SK-N-SH treated with all-trans-retinoic acid at 6 μM for 48 hours (cell line): ENCODE measurements at regions not wholly inside any gene's neighbourhood (a gene's known extent, or its start where the extent isn't known, plus 50 kb on each side); places are given as distances from the start of the nearest gene placed in this dataset.

Source experiments
- ATAC-seq: fragments of 200-7000 bp; cut with Tn5 transposase; 3 replicates; pipeline ENCODE4 v1.9.1; 2020; ENCODE audit warnings: mild to moderate bottlenecking, moderate library complexity
- ARNTL ChIP-seq: fragments of 450-650 bp; formaldehyde crosslinking; IDR thresholded peaks from 2 replicates; pipeline ENCODE4 v1.5.0; 2020; ENCODE audit warnings: low read depth, mild to moderate bottlenecking, moderate library complexity, borderline replicate concordance
- BACH2 ChIP-seq: fragments of 250-450 bp; sonication (Bioruptor Pico); IDR thresholded peaks from 2 replicates; pipeline ENCODE4 v1.9.0; 2021; ENCODE audit warnings: mild to moderate bottlenecking, borderline replicate concordance
- CSDC2 ChIP-seq: fragments of 250-450 bp; sonication (Bioruptor Pico); IDR thresholded peaks from 2 replicates; pipeline ENCODE4 v1.5.0; 2020; ENCODE audit warnings: mild to moderate bottlenecking, moderate library complexity
- ESRRG ChIP-seq: fragments of 250-450 bp; sonication (Bioruptor Pico); IDR thresholded peaks from 2 replicates; pipeline ENCODE4 v1.6.1; 2021; ENCODE audit warnings: mild to moderate bottlenecking
- GLIS3 ChIP-seq: fragments of 250-450 bp; sonication (Bioruptor Pico); IDR thresholded peaks from 2 replicates; pipeline ENCODE4 v1.5.0; 2020; ENCODE audit warnings: mild to moderate bottlenecking, moderate library complexity
- ISL1 ChIP-seq: fragments of 250-450 bp; sonication (Bioruptor Pico); IDR thresholded peaks from 2 replicates; pipeline ENCODE4 v2.1.2; 2022; ENCODE audit warnings: mild to moderate bottlenecking, moderate library complexity
- OSR1 ChIP-seq: fragments of 250-450 bp; sonication (Bioruptor Pico); IDR thresholded peaks from 2 replicates; pipeline ENCODE4 v1.8.0; 2022; ENCODE audit warnings: moderate library complexity, mild to moderate bottlenecking, inconsistent platforms
- PPARA ChIP-seq: fragments of 250-450 bp; sonication (Bioruptor Pico); IDR thresholded peaks from 2 replicates; pipeline ENCODE4 v1.5.0; 2020; ENCODE audit warnings: mild to moderate bottlenecking, borderline replicate concordance
- RARB ChIP-seq: fragments of 250-450 bp; sonication (Bioruptor Pico); IDR thresholded peaks from 2 replicates; pipeline ENCODE4 v1.8.0; 2021; ENCODE audit warnings: mild to moderate bottlenecking, moderate library complexity
- TCF4 ChIP-seq: fragments of 250-450 bp; sonication (Bioruptor Pico); IDR thresholded peaks from 2 replicates; pipeline ENCODE4 v1.8.0; 2021; ENCODE audit warnings: mild to moderate bottlenecking, moderate library complexity, borderline replicate concordance
- TOX ChIP-seq: fragments of 250-450 bp; sonication (Bioruptor Pico); IDR thresholded peaks from 2 replicates; pipeline ENCODE4 v1.8.0; 2021; ENCODE audit warnings: mild to moderate bottlenecking, moderate library complexity, borderline replicate concordance
- ZC3H10 ChIP-seq: fragments of 250-450 bp; sonication (Bioruptor Pico); IDR thresholded peaks from 2 replicates; pipeline ENCODE4 v1.5.1; 2021; ENCODE audit warnings: mild to moderate bottlenecking, moderate library complexity
- ZFP3 ChIP-seq: fragments of 250-450 bp; sonication (Bioruptor Pico); IDR thresholded peaks from 2 replicates; pipeline ENCODE4 v1.5.0; 2020; ENCODE audit warnings: mild to moderate bottlenecking, moderate library complexity
- ZFP30 ChIP-seq: fragments of 450-650 bp; formaldehyde crosslinking; IDR thresholded peaks from 2 replicates; pipeline ENCODE4 v1.5.0; 2022; ENCODE audit warnings: mild to moderate bottlenecking, moderate library complexity
- ZNF565 ChIP-seq: fragments of 450-650 bp; formaldehyde crosslinking; conservative IDR thresholded peaks from 2 replicates; pipeline ENCODE4 v1.5.0; 2020; ENCODE audit warnings: low read depth, mild to moderate bottlenecking, moderate library complexity
- ZNF70 ChIP-seq: fragments of 450-650 bp; formaldehyde crosslinking; IDR thresholded peaks from 2 replicates; pipeline ENCODE4 v1.5.0; 2020; ENCODE audit warnings: mild to moderate bottlenecking, moderate library complexity
- ZNF8 ChIP-seq: fragments of 450-650 bp; formaldehyde crosslinking; IDR thresholded peaks from 2 replicates; pipeline ENCODE4 v1.5.0; 2020; ENCODE audit warnings: mild to moderate bottlenecking, moderate library complexity
- TF ChIP-seq, protein P1 (sequence below): fragments of 250-450 bp; sonication (Bioruptor Pico); IDR thresholded peaks from 2 replicates; pipeline ENCODE4 v1.8.0; 2021; ENCODE audit warnings: low read depth, mild to moderate bottlenecking, moderate library complexity, borderline replicate concordance
- TF ChIP-seq, protein P2 (sequence below): fragments of 250-450 bp; sonication (Bioruptor Pico); IDR thresholded peaks from 2 replicates; pipeline ENCODE4 v1.5.1; 2020; ENCODE audit warnings: low read depth, mild to moderate bottlenecking, moderate library complexity
- TF ChIP-seq, protein P3 (sequence below): fragments of 250-450 bp; sonication (Bioruptor Pico); IDR thresholded peaks from 2 replicates; pipeline ENCODE4 v1.5.0; 2020; ENCODE audit warnings: mild to moderate bottlenecking, moderate library complexity
- TF ChIP-seq, protein P4 (sequence below): fragments of 250-450 bp; sonication (Bioruptor Pico); IDR thresholded peaks from 2 replicates; pipeline ENCODE4 v1.5.1; 2021; ENCODE audit warnings: mild to moderate bottlenecking, moderate library complexity
- TF ChIP-seq, protein P5 (sequence below): fragments of 250-450 bp; sonication (Bioruptor Pico); IDR thresholded peaks from 2 replicates; pipeline ENCODE4 v1.8.0; 2020; ENCODE audit warnings: mild to moderate bottlenecking, moderate library complexity, borderline replicate concordance

DNA sequence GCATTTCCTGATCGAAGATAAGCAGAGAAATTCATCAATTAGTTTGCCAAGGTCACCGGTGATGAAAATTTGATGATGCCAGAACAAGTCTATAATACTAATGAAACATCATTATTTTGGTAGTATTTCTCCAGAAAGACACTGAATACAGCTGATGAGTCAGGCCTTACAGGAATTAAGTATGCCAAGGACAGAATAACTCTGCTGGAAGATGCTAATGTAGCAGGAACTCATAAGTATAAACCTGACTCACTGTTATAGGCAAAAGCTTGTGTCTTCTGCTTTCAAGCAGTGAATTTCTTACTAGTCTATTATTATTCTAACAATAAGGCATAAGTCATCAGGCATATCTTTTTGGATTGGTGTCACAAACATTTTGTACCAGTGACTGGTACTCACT, 1825.1 kb upstream of the IGFBP7 start:
- no peak for TF ChIP-seq TOX (CRISPR knock-in tag)
- TF ChIP-seq, protein P1, sequence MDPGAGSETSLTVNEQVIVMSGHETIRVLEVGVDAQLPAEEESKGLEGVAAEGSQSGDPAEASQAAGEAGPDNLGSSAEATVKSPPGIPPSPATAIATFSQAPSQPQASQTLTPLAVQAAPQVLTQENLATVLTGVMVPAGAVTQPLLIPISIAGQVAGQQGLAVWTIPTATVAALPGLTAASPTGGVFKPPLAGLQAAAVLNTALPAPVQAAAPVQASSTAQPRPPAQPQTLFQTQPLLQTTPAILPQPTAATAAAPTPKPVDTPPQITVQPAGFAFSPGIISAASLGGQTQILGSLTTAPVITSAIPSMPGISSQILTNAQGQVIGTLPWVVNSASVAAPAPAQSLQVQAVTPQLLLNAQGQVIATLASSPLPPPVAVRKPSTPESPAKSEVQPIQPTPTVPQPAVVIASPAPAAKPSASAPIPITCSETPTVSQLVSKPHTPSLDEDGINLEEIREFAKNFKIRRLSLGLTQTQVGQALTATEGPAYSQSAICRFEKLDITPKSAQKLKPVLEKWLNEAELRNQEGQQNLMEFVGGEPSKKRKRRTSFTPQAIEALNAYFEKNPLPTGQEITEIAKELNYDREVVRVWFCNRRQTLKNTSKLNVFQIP: no peak
- no peak for TF ChIP-seq ZNF565 (CRISPR knock-in tag)
- TF ChIP-seq ZFP30 (CRISPR knock-in tag): no peak
- TF ChIP-seq ISL1 (CRISPR knock-in tag): no peak
- no peak for TF ChIP-seq PPARA (CRISPR knock-in tag)
- TF ChIP-seq ARNTL (CRISPR knock-in tag): no peak
- TF ChIP-seq ZNF8: no peak
- TF ChIP-seq GLIS3 (CRISPR knock-in tag): no peak
- no peak for TF ChIP-seq ESRRG (CRISPR knock-in tag)
- TF ChIP-seq OSR1 (CRISPR knock-in tag): no peak
- no peak for TF ChIP-seq ZNF70 (CRISPR knock-in tag)
- TF ChIP-seq, protein P2, sequence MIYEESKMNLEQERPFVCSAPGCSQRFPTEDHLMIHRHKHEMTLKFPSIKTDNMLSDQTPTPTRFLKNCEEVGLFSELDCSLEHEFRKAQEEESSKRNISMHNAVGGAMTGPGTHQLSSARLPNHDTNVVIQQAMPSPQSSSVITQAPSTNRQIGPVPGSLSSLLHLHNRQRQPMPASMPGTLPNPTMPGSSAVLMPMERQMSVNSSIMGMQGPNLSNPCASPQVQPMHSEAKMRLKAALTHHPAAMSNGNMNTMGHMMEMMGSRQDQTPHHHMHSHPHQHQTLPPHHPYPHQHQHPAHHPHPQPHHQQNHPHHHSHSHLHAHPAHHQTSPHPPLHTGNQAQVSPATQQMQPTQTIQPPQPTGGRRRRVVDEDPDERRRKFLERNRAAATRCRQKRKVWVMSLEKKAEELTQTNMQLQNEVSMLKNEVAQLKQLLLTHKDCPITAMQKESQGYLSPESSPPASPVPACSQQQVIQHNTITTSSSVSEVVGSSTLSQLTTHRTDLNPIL (CRISPR knock-in tag): no peak
- TF ChIP-seq TCF4: no peak
- TF ChIP-seq BACH2: no peak
- ATAC-seq: no peak

DNA sequence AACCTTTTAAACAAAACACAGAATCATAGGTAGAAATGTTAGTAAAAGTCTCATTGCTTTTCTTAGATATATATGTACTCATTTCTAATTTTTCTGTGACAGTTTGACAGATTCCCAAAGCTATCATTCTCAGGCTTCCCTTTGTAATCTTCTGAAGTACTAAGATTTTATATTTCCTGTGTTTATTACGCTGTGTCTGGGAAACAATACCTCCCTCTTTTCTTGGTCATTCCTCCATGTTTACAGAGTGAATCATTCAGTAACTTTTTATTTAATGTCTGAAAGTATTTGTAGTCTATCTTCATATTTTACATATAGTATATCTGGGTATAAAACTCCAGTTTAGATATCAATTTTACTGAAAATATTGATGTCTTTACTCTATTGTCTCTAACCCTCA, 1826.3 kb upstream of the IGFBP7 start:
- no peak for ATAC-seq

DNA sequence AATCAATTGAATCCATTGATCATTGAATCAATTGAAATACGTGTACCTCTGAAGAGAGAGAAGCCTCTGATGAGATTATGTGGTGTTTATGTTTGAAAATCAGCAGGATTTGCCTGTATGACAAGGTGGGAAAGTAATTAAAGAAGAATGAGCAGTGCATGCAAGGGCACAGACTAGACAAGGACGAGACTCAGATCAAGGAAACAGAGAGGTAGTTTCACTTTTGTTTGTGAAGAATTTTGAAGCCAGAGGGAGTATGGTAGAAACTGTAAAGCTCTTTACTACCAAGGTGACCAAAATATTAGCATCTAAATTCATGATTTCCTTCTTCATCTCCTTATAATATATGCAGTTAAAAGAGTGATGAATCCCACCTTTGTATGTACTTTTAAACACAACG, 1830.0 kb upstream of the IGFBP7 start:
- TF ChIP-seq, protein P3, sequence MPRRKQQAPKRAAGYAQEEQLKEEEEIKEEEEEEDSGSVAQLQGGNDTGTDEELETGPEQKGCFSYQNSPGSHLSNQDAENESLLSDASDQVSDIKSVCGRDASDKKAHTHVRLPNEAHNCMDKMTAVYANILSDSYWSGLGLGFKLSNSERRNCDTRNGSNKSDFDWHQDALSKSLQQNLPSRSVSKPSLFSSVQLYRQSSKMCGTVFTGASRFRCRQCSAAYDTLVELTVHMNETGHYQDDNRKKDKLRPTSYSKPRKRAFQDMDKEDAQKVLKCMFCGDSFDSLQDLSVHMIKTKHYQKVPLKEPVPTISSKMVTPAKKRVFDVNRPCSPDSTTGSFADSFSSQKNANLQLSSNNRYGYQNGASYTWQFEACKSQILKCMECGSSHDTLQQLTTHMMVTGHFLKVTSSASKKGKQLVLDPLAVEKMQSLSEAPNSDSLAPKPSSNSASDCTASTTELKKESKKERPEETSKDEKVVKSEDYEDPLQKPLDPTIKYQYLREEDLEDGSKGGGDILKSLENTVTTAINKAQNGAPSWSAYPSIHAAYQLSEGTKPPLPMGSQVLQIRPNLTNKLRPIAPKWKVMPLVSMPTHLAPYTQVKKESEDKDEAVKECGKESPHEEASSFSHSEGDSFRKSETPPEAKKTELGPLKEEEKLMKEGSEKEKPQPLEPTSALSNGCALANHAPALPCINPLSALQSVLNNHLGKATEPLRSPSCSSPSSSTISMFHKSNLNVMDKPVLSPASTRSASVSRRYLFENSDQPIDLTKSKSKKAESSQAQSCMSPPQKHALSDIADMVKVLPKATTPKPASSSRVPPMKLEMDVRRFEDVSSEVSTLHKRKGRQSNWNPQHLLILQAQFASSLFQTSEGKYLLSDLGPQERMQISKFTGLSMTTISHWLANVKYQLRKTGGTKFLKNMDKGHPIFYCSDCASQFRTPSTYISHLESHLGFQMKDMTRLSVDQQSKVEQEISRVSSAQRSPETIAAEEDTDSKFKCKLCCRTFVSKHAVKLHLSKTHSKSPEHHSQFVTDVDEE (CRISPR knock-in tag): no peak
- TF ChIP-seq ZNF8: no peak
- TF ChIP-seq OSR1 (CRISPR knock-in tag): no peak
- no peak for TF ChIP-seq ZC3H10 (CRISPR knock-in tag)
- no peak for TF ChIP-seq ISL1 (CRISPR knock-in tag)
- TF ChIP-seq ZFP30 (CRISPR knock-in tag): no peak
- TF ChIP-seq RARB: no peak
- no peak for ATAC-seq

More for the DNA sequence above, 1826.3 kb upstream of the IGFBP7 start:
- TF ChIP-seq RARB (no peak), TOX (CRISPR knock-in tag) (no peak), GLIS3 (CRISPR knock-in tag) (no peak), ZFP30 (CRISPR knock-in tag) (no peak), OSR1 (CRISPR knock-in tag) (no peak), CSDC2 (no peak), ZNF8 (no peak), TCF4 (no peak), ZNF70 (CRISPR knock-in tag) (no peak), ESRRG (CRISPR knock-in tag) (no peak), ARNTL (CRISPR knock-in tag) (no peak), ISL1 (CRISPR knock-in tag) (no peak), ZFP3 (CRISPR knock-in tag) (no peak)
- TF ChIP-seq, protein P4, sequence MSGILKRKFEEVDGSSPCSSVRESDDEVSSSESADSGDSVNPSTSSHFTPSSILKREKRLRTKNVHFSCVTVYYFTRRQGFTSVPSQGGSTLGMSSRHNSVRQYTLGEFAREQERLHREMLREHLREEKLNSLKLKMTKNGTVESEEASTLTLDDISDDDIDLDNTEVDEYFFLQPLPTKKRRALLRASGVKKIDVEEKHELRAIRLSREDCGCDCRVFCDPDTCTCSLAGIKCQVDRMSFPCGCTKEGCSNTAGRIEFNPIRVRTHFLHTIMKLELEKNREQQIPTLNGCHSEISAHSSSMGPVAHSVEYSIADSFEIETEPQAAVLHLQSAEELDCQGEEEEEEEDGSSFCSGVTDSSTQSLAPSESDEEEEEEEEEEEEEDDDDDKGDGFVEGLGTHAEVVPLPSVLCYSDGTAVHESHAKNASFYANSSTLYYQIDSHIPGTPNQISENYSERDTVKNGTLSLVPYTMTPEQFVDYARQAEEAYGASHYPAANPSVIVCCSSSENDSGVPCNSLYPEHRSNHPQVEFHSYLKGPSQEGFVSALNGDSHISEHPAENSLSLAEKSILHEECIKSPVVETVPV: no peak
- TF ChIP-seq, protein P5, sequence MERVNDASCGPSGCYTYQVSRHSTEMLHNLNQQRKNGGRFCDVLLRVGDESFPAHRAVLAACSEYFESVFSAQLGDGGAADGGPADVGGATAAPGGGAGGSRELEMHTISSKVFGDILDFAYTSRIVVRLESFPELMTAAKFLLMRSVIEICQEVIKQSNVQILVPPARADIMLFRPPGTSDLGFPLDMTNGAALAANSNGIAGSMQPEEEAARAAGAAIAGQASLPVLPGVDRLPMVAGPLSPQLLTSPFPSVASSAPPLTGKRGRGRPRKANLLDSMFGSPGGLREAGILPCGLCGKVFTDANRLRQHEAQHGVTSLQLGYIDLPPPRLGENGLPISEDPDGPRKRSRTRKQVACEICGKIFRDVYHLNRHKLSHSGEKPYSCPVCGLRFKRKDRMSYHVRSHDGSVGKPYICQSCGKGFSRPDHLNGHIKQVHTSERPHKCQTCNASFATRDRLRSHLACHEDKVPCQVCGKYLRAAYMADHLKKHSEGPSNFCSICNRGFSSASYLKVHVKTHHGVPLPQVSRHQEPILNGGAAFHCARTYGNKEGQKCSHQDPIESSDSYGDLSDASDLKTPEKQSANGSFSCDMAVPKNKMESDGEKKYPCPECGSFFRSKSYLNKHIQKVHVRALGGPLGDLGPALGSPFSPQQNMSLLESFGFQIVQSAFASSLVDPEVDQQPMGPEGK (CRISPR knock-in tag): no peak
- TF ChIP-seq, protein P2 (CRISPR knock-in tag): no peak
